PFSK-1 (cell line): ENCODE measurements at regions not wholly inside any gene's neighbourhood (a gene's known extent, or its start where the extent isn't known, plus 50 kb on each side); places are given as distances from the start of the nearest gene placed in this dataset.

Experiments used
- POLR2AphosphoS5 ChIP-seq: IDR thresholded peaks from 2 replicates; pipeline ENCODE4 v1.6.1; 2012; ENCODE audit warnings: low read depth, mild to moderate bottlenecking, control low read depth, low read length, moderate library complexity
- SIN3A ChIP-seq: IDR thresholded peaks from 2 replicates; pipeline ENCODE4 v1.6.1; 2012; ENCODE audit warnings: mild to moderate bottlenecking, low read length, moderate library complexity, borderline replicate concordance; ENCODE audit not compliant: insufficient read depth
- TAF1 ChIP-seq: IDR thresholded peaks from 2 replicates; pipeline ENCODE4 v1.6.1; 2012; ENCODE audit warnings: low read length, control low read depth, borderline replicate concordance; ENCODE audit not compliant: insufficient read depth
- TF ChIP-seq, protein P1 (sequence below), 2 experiments: IDR thresholded peaks; 2 replicates each; pipeline versions ENCODE4 v1.6.1 to v1.8.0; 2011 to 2012; ENCODE audit warnings: low read depth in 2 of 2, low read length in 2 of 2, control low read depth in 1 of 2, inconsistent platforms in 1 of 2, mild to moderate bottlenecking in 1 of 2, moderate library complexity in 1 of 2; ENCODE audit not compliant: insufficient read depth in 1 of 2

DNA sequence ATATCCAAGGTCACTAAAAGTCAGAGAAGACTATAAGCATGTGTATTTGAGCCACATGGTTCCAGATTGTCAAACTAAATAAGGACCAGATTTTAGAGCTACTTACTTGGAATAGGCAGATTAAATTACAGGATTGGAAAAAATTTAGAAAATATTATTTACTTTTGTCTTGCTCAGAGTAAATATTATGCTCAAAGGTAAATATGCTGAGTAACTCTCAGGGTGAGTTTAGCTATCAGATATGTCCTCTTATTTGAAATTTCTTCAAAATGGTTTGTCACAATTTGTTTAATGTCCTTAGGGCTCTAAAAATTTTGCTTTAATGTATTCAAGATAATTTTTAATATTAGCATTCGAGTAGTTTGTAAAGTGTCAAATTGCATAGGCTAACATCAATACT, 2455.2 kb downstream of the PCDH9 start:
- TF ChIP-seq, protein P1, sequence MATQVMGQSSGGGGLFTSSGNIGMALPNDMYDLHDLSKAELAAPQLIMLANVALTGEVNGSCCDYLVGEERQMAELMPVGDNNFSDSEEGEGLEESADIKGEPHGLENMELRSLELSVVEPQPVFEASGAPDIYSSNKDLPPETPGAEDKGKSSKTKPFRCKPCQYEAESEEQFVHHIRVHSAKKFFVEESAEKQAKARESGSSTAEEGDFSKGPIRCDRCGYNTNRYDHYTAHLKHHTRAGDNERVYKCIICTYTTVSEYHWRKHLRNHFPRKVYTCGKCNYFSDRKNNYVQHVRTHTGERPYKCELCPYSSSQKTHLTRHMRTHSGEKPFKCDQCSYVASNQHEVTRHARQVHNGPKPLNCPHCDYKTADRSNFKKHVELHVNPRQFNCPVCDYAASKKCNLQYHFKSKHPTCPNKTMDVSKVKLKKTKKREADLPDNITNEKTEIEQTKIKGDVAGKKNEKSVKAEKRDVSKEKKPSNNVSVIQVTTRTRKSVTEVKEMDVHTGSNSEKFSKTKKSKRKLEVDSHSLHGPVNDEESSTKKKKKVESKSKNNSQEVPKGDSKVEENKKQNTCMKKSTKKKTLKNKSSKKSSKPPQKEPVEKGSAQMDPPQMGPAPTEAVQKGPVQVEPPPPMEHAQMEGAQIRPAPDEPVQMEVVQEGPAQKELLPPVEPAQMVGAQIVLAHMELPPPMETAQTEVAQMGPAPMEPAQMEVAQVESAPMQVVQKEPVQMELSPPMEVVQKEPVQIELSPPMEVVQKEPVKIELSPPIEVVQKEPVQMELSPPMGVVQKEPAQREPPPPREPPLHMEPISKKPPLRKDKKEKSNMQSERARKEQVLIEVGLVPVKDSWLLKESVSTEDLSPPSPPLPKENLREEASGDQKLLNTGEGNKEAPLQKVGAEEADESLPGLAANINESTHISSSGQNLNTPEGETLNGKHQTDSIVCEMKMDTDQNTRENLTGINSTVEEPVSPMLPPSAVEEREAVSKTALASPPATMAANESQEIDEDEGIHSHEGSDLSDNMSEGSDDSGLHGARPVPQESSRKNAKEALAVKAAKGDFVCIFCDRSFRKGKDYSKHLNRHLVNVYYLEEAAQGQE (IDR thresholded peaks at IDR 0.05; ENCODE audit: insufficient read depth in 1 of 2, low read depth in 2 of 2, low read length in 2 of 2): no peak
- TF ChIP-seq SIN3A (no peak), TAF1 (no peak), POLR2AphosphoS5 (no peak)
